ENCODE measurements at regions not wholly inside any gene's neighbourhood (a gene's known extent, or its start where the extent isn't known, plus 50 kb on each side); places are given as distances from the start of the nearest gene placed in this dataset.

GRCh38 chr18:37980556-37980955 is 415.0 kb upstream of the CELF4 start (continued):
- TF ChIP-seq ATF2 (IDR thresholded peaks at IDR 0.05; ENCODE audit: low read length) (no peak), MYB (IDR thresholded peaks at IDR 0.05; ENCODE audit: borderline replicate concordance, low read depth, low read length) (no peak), RELA (IDR thresholded peaks at IDR 0.05; ENCODE audit: borderline replicate concordance, partially characterized antibody) (no peak), CUX1 (IDR thresholded peaks at IDR 0.05; ENCODE audit: insufficient replicate concordance, low read depth, low read length) (no peak), SUPT20H (IDR thresholded peaks at IDR 0.05; ENCODE audit: borderline replicate concordance, control insufficient read depth, low read depth, low read length) (no peak), CEBPB (IDR thresholded peaks at IDR 0.05; ENCODE audit: borderline replicate concordance in 1 of 2, low read depth in 2 of 2, low read length in 2 of 2) (no peak), MLLT1 (IDR thresholded peaks at IDR 0.05) (no peak)

All from GM12878 (cell line).